ENCODE measurements at regions not wholly inside any gene's neighbourhood (a gene's known extent, or its start where the extent isn't known, plus 50 kb on each side); places are given as distances from the start of the nearest gene placed in this dataset.
"Not testable (repeated sequence)": the region's sequence is repeated elsewhere in the genome, so short reads cannot be mapped to it uniquely, and the experiment has no call there.

- DNase-seq (ENCODE audit: low read depth in 1 of 2, low spot score in 1 of 2) = no peak
Measured at GRCh38 chr13:65722506-65722905, 1507.6 kb downstream of the PCDH9 start.

- DNase-seq (ENCODE audit: low read depth in 1 of 2, low spot score in 1 of 2) = no peak
Measured at GRCh38 chr13:65719831-65720230, 1510.3 kb downstream of the PCDH9 start.

GRCh38 chr13:65710514-65710913 lies 1519.6 kb downstream of the PCDH9 start:
- DNase-seq (ENCODE audit: low read depth in 1 of 2, low spot score in 1 of 2) = no peak

GRCh38 chr13:65697843-65698242 lies 1532.3 kb downstream of the PCDH9 start:
- DNase-seq (ENCODE audit: low read depth in 1 of 2, low spot score in 1 of 2) = no peak

GRCh38 chr13:65679240-65679639 lies 1550.9 kb downstream of the PCDH9 start:
- DNase-seq (ENCODE audit: low read depth in 1 of 2, low spot score in 1 of 2) = no peak

GRCh38 chr13:65677906-65678305 lies 1552.2 kb downstream of the PCDH9 start:
- DNase-seq (ENCODE audit: low read depth in 1 of 2, low spot score in 1 of 2) = no peak

GRCh38 chr13:65675383-65675782 lies 1554.8 kb downstream of the PCDH9 start:
- not testable (repeated sequence) for DNase-seq (ENCODE audit: low read depth in 1 of 2, low spot score in 1 of 2)

- no peak for DNase-seq (ENCODE audit: low read depth in 1 of 2, low spot score in 1 of 2)
Measured at GRCh38 chr13:65670014-65670625, 1560.0 kb downstream of the PCDH9 start.

- DNase-seq (ENCODE audit: low read depth in 1 of 2, low spot score in 1 of 2) = no peak
Measured at GRCh38 chr13:65660731-65661130, 1569.4 kb downstream of the PCDH9 start.

- DNase-seq (ENCODE audit: low read depth in 1 of 2, low spot score in 1 of 2) = no peak
Measured at GRCh38 chr13:65656740-65657329, 1573.3 kb downstream of the PCDH9 start.

GRCh38 chr13:65653613-65654012 lies 1576.5 kb downstream of the PCDH9 start:
- DNase-seq (ENCODE audit: low read depth in 1 of 2, low spot score in 1 of 2) = no peak

- DNase-seq (ENCODE audit: low read depth in 1 of 2, low spot score in 1 of 2) = no peak
Measured at GRCh38 chr13:65650321-65650720, 1579.8 kb downstream of the PCDH9 start.

GRCh38 chr13:65642996-65643395 lies 1587.1 kb downstream of the PCDH9 start:
- DNase-seq (ENCODE audit: low read depth in 1 of 2, low spot score in 1 of 2) = no peak

GRCh38 chr13:65642301-65642700 lies 1587.8 kb downstream of the PCDH9 start:
- DNase-seq (ENCODE audit: low read depth in 1 of 2, low spot score in 1 of 2) = no peak

GRCh38 chr13:65638572-65639168 lies 1591.5 kb downstream of the PCDH9 start:
- DNase-seq (ENCODE audit: low read depth in 1 of 2, low spot score in 1 of 2) = no peak

GRCh38 chr13:65633806-65634205 lies 1596.3 kb downstream of the PCDH9 start:
- no peak for DNase-seq (ENCODE audit: low read depth in 1 of 2, low spot score in 1 of 2)

- no peak for DNase-seq (ENCODE audit: low read depth in 1 of 2, low spot score in 1 of 2)
Measured at GRCh38 chr13:65631078-65631477, 1599.1 kb downstream of the PCDH9 start.

- DNase-seq (ENCODE audit: low read depth in 1 of 2, low spot score in 1 of 2) = no peak
Measured at GRCh38 chr13:65629926-65630325, 1600.2 kb downstream of the PCDH9 start.

- no peak for DNase-seq (ENCODE audit: low read depth in 1 of 2, low spot score in 1 of 2)
Measured at GRCh38 chr13:65623148-65623547, 1607.0 kb downstream of the PCDH9 start.

GRCh38 chr13:65615506-65615905 lies 1614.6 kb downstream of the PCDH9 start:
- DNase-seq (ENCODE audit: low read depth in 1 of 2, low spot score in 1 of 2) = no peak

GRCh38 chr13:65613004-65613403 lies 1617.1 kb downstream of the PCDH9 start:
- no peak for DNase-seq (ENCODE audit: low read depth in 1 of 2, low spot score in 1 of 2)

- DNase-seq (ENCODE audit: low read depth in 1 of 2, low spot score in 1 of 2) = no peak
Measured at GRCh38 chr13:65609350-65609749, 1620.8 kb downstream of the PCDH9 start.

GRCh38 chr13:65606622-65607021 lies 1623.5 kb downstream of the PCDH9 start:
- DNase-seq (ENCODE audit: low read depth in 1 of 2, low spot score in 1 of 2) = no peak

All from activated CD4-positive, alpha-beta T cell treated with anti-CD3 and anti-CD28 coated beads, Interleukin-2, amount 50 U/mL, for 24 hours (primary cell).